ENCODE measurements at regions not wholly inside any gene's neighbourhood (a gene's known extent, or its start where the extent isn't known, plus 50 kb on each side); places are given as distances from the start of the nearest gene placed in this dataset.

- no peak overlapping the region for H3K4me3 ChIP-seq (replicated peaks; ENCODE audit: low read depth, low read length)
- TF ChIP-seq CTCF (IDR thresholded peaks at IDR 0.05; ENCODE audit: low read length, missing control alignments), result no peak
- no peak for DNase-seq (ENCODE audit: low read depth)
These were observed 79.8 kb downstream of the ACTBL2 start for GRCh38 chr5:57402761-57403160.

- no peak overlapping the region for H3K4me3 ChIP-seq (replicated peaks; ENCODE audit: low read depth, low read length)
- no peak for DNase-seq (ENCODE audit: low read depth)
- TF ChIP-seq CTCF (IDR thresholded peaks at IDR 0.05; ENCODE audit: low read length, missing control alignments), result no peak
These were observed 80.3 kb downstream of the ACTBL2 start for GRCh38 chr5:57402348-57402747.

- no peak for TF ChIP-seq CTCF (IDR thresholded peaks at IDR 0.05; ENCODE audit: low read length, missing control alignments)
- H3K4me3 ChIP-seq (replicated peaks; ENCODE audit: low read depth, low read length), result no peak overlapping the region
- DNase-seq (ENCODE audit: low read depth), result no peak
These were observed 84.1 kb downstream of the ACTBL2 start for GRCh38 chr5:57398413-57399093.

GRCh38 chr5:57396701-57397100 lies 85.9 kb downstream of the ACTBL2 start:
- no peak for DNase-seq (ENCODE audit: low read depth)
- H3K4me3 ChIP-seq (replicated peaks; ENCODE audit: low read depth, low read length), result no peak overlapping the region
- no peak for TF ChIP-seq CTCF (IDR thresholded peaks at IDR 0.05; ENCODE audit: low read length, missing control alignments)

GRCh38 chr5:57394421-57395210 lies 88.0 kb downstream of the ACTBL2 start:
- H3K4me3 ChIP-seq (replicated peaks; ENCODE audit: low read depth, low read length), result no peak overlapping the region
- TF ChIP-seq CTCF (IDR thresholded peaks at IDR 0.05; ENCODE audit: low read length, missing control alignments), result no peak
- DNase-seq (ENCODE audit: low read depth), result peak; percentile 15

- no peak overlapping the region for H3K4me3 ChIP-seq (replicated peaks; ENCODE audit: low read depth, low read length)
- peak; percentile 66 for DNase-seq (ENCODE audit: low read depth)
- TF ChIP-seq CTCF (IDR thresholded peaks at IDR 0.05; ENCODE audit: low read length, missing control alignments), result no peak
These were observed 95.7 kb downstream of the ACTBL2 start for GRCh38 chr5:57386958-57387357.

Data from fibroblast of pulmonary artery (primary cell).